GM12875 (cell line): ENCODE measurements at regions not wholly inside any gene's neighbourhood (a gene's known extent, or its start where the extent isn't known, plus 50 kb on each side); places are given as distances from the start of the nearest gene placed in this dataset.

Experiments used
- H3K4me3 ChIP-seq: one replicate; pipeline ENCODE4 v1.5.1; 2011; ENCODE audit warnings: low read depth, low read length, control low read depth
- TF ChIP-seq, protein P1 (sequence below): IDR thresholded peaks from 2 replicates; pipeline ENCODE4 v1.5.1; 2011; ENCODE audit warnings: low read depth, mild to moderate bottlenecking, control low read depth, inconsistent platforms, low read length, moderate library complexity, borderline replicate concordance; ENCODE audit not compliant: insufficient read depth

DNA sequence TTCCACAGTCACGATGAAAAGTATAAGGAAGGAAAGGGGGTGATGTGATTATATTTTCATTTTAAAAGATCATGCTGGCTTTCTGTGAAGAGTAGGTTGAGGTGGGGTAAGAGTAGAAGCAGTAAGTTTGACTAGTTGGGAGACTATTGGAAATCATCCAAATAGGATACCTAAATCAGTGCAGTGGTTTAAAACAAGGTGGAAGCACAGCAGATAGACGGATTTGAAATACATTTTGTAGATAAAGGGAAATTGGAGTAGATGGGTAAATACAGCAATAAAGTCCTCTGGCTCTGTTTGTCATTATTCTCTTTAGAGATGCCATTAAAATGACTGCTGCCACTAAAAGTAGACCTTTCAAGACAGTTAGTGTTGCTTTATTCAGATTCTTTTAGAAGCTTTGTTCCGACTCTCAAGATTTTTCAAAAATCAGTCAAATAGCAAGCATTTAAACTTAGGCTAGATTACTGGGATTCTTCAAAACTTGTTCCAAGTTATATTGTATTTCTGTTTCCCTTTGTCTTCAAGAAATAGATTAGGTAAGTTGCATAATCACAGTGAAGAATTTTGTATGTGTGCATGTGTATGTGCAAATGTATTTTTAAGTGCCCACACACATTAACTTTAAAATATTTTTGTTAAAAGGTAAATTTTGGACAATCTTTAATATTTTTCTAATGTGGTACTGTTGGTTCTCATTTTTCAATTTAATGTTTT, 61.7 kb upstream of the DTNA start:
- TF ChIP-seq, protein P1, sequence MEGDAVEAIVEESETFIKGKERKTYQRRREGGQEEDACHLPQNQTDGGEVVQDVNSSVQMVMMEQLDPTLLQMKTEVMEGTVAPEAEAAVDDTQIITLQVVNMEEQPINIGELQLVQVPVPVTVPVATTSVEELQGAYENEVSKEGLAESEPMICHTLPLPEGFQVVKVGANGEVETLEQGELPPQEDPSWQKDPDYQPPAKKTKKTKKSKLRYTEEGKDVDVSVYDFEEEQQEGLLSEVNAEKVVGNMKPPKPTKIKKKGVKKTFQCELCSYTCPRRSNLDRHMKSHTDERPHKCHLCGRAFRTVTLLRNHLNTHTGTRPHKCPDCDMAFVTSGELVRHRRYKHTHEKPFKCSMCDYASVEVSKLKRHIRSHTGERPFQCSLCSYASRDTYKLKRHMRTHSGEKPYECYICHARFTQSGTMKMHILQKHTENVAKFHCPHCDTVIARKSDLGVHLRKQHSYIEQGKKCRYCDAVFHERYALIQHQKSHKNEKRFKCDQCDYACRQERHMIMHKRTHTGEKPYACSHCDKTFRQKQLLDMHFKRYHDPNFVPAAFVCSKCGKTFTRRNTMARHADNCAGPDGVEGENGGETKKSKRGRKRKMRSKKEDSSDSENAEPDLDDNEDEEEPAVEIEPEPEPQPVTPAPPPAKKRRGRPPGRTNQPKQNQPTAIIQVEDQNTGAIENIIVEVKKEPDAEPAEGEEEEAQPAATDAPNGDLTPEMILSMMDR: no peak
- no peak overlapping the region for H3K4me3 ChIP-seq

DNA sequence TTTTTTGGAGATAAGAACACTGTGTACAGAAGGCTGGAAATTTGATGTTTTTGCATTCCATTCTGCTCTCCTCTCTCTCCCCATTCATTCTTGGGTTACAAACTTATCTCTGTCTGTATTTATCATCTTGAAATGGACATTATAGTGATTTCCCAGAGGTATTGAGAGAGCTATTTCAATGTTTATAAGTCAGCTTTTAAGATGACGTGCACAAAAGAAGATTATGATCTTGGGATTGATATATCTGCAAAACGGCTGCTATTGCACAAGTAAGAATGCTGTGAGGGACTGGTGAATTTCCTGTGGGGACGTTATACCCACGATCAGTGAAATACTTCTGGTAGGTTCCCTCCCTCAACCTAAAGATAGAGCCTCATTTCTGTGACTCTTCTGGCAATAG, 61.0 kb upstream of the DTNA start:
- H3K4me3 ChIP-seq: no peak overlapping the region
- TF ChIP-seq, protein P1: no peak

DNA sequence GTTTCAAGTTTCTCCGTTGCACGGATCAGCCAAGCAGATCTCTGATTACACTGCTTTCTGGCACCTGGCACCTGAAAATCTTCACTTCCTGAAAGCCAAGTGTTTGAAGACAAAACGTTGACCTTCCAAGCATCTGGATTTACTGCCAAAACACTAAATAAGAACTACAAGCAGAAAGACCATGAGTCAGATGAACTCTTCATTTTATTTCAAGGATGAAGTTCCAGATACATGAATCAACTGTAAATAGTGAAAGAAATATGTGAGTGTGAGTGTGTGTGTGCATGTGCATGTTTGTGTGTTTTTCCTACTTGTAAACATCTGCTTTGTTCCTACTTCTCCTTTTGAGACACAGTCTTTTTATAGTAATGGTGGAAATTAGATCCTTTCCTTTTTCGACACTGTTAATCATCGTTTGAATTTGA, 60.0 kb upstream of the DTNA start:
- TF ChIP-seq, protein P1: no peak
- H3K4me3 ChIP-seq: no peak overlapping the region

DNA sequence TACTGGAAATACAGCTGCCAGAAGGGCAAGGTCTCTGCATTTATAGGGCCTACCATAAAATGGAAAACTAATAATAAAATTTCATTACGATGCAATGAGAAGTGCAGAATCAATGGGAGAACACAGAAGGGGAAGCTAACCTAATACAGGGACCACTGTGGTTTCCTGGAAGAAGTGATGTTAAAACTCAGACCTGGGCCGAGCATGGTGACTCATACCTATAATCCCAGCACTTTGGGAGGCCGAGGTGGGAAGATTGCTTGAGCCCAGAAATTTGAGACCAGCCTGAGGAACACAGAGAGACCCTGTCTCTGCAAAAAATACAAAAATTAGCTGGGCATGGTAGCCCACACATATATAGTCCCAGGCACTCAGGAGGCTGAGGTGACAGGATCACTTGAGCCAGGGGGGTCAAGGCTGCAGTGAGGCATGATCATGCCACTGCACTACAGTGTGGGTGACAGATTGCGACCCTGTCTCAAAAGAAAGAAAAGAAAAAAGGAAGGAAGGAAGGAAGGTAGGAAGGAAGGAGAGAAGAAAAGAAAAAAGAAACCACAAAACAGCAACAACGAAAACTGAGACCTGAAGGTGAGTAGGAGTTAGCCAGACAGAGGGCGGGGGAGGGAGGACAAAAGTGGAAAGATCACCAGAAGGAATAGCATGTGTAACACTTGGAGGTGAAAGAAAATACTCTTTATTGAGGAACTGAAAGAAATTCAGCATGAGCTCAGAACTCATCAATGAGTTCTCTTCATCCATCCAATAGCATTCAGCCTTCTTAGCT, 58.3 kb upstream of the DTNA start:
- TF ChIP-seq, protein P1: no peak
- H3K4me3 ChIP-seq: no peak overlapping the region

DNA sequence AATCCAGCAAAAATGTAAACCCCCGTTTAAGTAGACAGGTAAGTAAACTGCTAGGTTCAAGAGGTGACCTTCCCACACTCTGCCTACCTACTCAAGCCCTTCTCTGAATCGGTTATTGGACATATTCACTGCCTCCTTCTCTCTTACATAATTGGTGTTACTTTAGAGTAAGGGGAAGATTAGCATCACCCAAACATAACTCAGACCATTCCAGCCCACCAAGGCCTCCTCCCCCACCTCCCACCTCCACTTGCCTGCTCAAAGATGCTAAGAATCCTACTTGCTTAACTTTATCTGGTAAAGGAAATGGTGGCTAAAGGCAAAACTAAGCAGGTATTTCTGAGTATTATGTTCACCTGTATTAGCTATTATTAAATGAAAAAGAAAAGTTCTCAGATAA, 55.0 kb upstream of the DTNA start:
- TF ChIP-seq, protein P1: no peak

DNA sequence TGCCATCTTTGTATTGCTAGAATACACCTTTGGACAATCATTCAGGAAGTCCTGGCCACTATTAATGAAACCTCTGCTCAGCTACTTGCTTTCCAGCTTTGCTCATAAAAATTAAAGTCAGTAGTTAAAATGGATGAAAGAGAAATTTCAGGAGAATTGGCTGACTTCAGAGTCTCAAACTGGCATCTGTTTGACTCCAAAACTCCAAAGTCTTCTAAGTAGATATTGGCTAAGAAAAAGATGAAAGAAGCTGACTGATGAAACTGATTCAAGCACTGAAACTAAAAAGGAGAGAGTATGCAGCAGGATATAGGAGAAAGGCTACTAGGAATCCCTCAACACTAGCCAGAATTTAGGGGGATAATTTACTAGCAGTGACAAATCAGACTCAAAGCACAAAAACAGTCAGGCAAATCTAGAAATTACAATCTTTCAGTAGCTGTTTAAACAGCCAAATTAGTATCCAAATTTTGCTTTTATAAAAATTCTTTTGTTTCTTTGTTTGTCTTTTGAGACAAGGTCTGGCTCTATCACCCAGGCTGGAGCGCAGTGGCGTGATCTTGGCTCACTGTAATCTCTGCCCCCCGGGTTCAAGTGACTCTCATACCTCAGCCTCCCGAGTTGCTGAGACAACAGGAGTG, 52.1 kb upstream of the DTNA start:
- no peak overlapping the region for H3K4me3 ChIP-seq

More for the DNA sequence above, 55.0 kb upstream of the DTNA start:
- no peak overlapping the region for H3K4me3 ChIP-seq

More for the DNA sequence above, 52.1 kb upstream of the DTNA start:
- TF ChIP-seq, protein P1: no peak
